IMR-90 (cell line): ENCODE measurements at regions not wholly inside any gene's neighbourhood (a gene's known extent, or its start where the extent isn't known, plus 50 kb on each side); places are given as distances from the start of the nearest gene placed in this dataset.

Experiments used
- ATAC-seq: fragments of 200-7000 bp; cut with Tn5 transposase; 2 replicates; pipeline ENCODE4 v1.9.1; 2020; ENCODE audit warnings: low read depth, mild to moderate bottlenecking, moderate library complexity
- BruUV-seq: library from RNA; stranded (reverse); fragments of 400-500 nt; replicated peaks from 2 replicates; lab custom pipeline; 2021; lab: Mats Ljungman, UMichigan
- CTCF ChIA-PET: fragments of 300-600 bp; formaldehyde crosslinking; extraction: SDS; loops from one replicate; lab custom pipeline; 2021; ENCODE audit warnings: antibody characterized with exemption; lab: Yijun Ruan, JAX
- POLR2A ChIA-PET: fragments of 300-600 bp; sonication (Branson Sonifier 250); formaldehyde crosslinking; loops from one replicate; lab custom pipeline; 2022; ENCODE audit warnings: antibody characterized with exemption; ENCODE audit not compliant: unreplicated experiment; lab: Charles Lee
- DNase-seq: peaks from one replicate; pipeline ENCODE4 v3.0.0; 2013
- H2AFZ ChIP-seq: replicated peaks from 2 replicates; pipeline ENCODE3; 2013; ENCODE audit warnings: low read length, mild to moderate bottlenecking; ENCODE audit not compliant: poor library complexity
- H2AK5ac ChIP-seq: 2 replicates; pipeline ENCODE4 v1.6.1; 2013; ENCODE audit warnings: low read depth, low read length, inconsistent platforms
- H2AK9ac ChIP-seq: replicated peaks from 2 replicates; pipeline ENCODE3; 2013; ENCODE audit warnings: mild to moderate bottlenecking, low read depth, low read length, moderate library complexity; ENCODE audit not compliant: poor library complexity
- H2BK120ac ChIP-seq: 2 replicates; pipeline ENCODE4 v1.6.1; 2013; ENCODE audit warnings: low read depth, low read length, inconsistent platforms
- H2BK15ac ChIP-seq: 3 replicates; pipeline ENCODE4 v1.6.1; 2013; ENCODE audit warnings: low read depth, low read length, inconsistent platforms
- H2BK20ac ChIP-seq: 2 replicates; pipeline ENCODE4 v1.6.1; 2013; ENCODE audit warnings: low read depth, mild to moderate bottlenecking, inconsistent platforms, low read length, moderate library complexity
- H2BK5ac ChIP-seq: 2 replicates; pipeline ENCODE4 v1.6.1; 2013; ENCODE audit warnings: mild to moderate bottlenecking, low read depth, low read length, inconsistent platforms; ENCODE audit not compliant: poor library complexity, severe bottlenecking
- H3K14ac ChIP-seq: replicated peaks from 2 replicates; pipeline ENCODE4 v1.6.1; 2013; ENCODE audit warnings: low read depth, low read length, inconsistent platforms
- H3K18ac ChIP-seq: 2 replicates; pipeline ENCODE4 v1.6.1; 2013; ENCODE audit warnings: low read depth, low read length, control low read depth
- H3K23ac ChIP-seq: 2 replicates; pipeline ENCODE4 v1.6.1; 2013; ENCODE audit warnings: low read depth, low read length, inconsistent platforms
- H3K27ac ChIP-seq: 2 replicates; pipeline ENCODE4 v1.5.1; 2013; ENCODE audit warnings: mild to moderate bottlenecking, control low read depth, low read length; ENCODE audit not compliant: insufficient read depth
- H3K27me3 ChIP-seq: 2 replicates; pipeline ENCODE4 v1.6.1; 2013; ENCODE audit warnings: low read length; ENCODE audit not compliant: control insufficient read depth, insufficient read depth
- H3K36me3 ChIP-seq: 2 replicates; pipeline ENCODE4 v1.6.1; 2013; ENCODE audit warnings: low read length, mixed read lengths; ENCODE audit not compliant: control insufficient read depth, insufficient read depth
- H3K4ac ChIP-seq: 2 replicates; pipeline ENCODE4 v1.6.1; 2013; ENCODE audit warnings: low read depth, low read length, inconsistent platforms
- H3K4me1 ChIP-seq: 2 replicates; pipeline ENCODE4 v1.6.1; 2013; ENCODE audit warnings: low read length, mixed read lengths; ENCODE audit not compliant: control insufficient read depth, insufficient read depth
- H3K4me2 ChIP-seq: 2 replicates; pipeline ENCODE4 v1.6.1; 2013; ENCODE audit warnings: low read depth, mild to moderate bottlenecking, control low read depth, low read length, moderate library complexity
- H3K4me3 ChIP-seq: 2 replicates; pipeline ENCODE4 v1.5.1; 2013; ENCODE audit warnings: low read depth, mild to moderate bottlenecking, control low read depth, low read length, moderate library complexity; ENCODE audit not compliant: insufficient read depth
- H3K56ac ChIP-seq: 2 replicates; pipeline ENCODE4 v1.6.1; 2013; ENCODE audit warnings: low read length, inconsistent platforms; ENCODE audit not compliant: insufficient read depth; ENCODE audit errors: extremely low read depth
- H3K79me1 ChIP-seq, 2 experiments: 2 replicates each; pipeline ENCODE4 v1.6.1; 2013; ENCODE audit warnings: low read length in 2 of 2, inconsistent platforms in 1 of 2, low read depth in 1 of 2
- H3K9ac ChIP-seq: 2 replicates; pipeline ENCODE4 v1.6.1; 2013; ENCODE audit warnings: low read depth, low read length, control low read depth
- H3K9me1 ChIP-seq: 2 replicates; pipeline ENCODE4 v1.6.1; 2013; ENCODE audit warnings: low read length, inconsistent platforms; ENCODE audit not compliant: insufficient read depth
- H3K9me3 ChIP-seq: 2 replicates; pipeline ENCODE4 v1.6.1; 2013; ENCODE audit warnings: low read length; ENCODE audit not compliant: control insufficient read depth, insufficient read depth
- H4K20me1 ChIP-seq: 2 replicates; pipeline ENCODE4 v1.6.1; 2013; ENCODE audit warnings: low read length, inconsistent platforms; ENCODE audit not compliant: insufficient read depth
- H4K5ac ChIP-seq: 2 replicates; pipeline ENCODE4 v1.6.1; 2013; ENCODE audit warnings: mild to moderate bottlenecking, low read depth, low read length, control low read depth
- H4K8ac ChIP-seq, 2 experiments: 2 replicates each; pipeline ENCODE4 v1.6.1; 2013; ENCODE audit warnings: low read depth in 2 of 2, low read length in 2 of 2, control low read depth in 1 of 2, inconsistent platforms in 1 of 2
- H4K91ac ChIP-seq: 2 replicates; pipeline ENCODE4 v1.6.1; 2013; ENCODE audit warnings: low read depth, low read length, inconsistent platforms; ENCODE audit not compliant: insufficient read depth
- BHLHE40 ChIP-seq: fragments of 150-350 bp; IDR thresholded peaks from 2 replicates; pipeline ENCODE4 v1.6.1; 2016; ENCODE audit warnings: mild to moderate bottlenecking, low read depth, low read length
- CEBPB ChIP-seq: IDR thresholded peaks from 2 replicates; pipeline ENCODE4 v1.6.1; 2012; ENCODE audit warnings: low read depth, low read length, improper control_type of control experiment
- CHD1 ChIP-seq: IDR thresholded peaks from 2 replicates; pipeline ENCODE4 v1.6.1; 2012; ENCODE audit warnings: low read depth, low read length, improper control_type of control experiment
- FOS ChIP-seq: fragments of 150-350 bp; IDR thresholded peaks from 2 replicates; pipeline ENCODE4 v1.6.1; 2016; ENCODE audit warnings: low read depth, low read length
- MAFK ChIP-seq: IDR thresholded peaks from 2 replicates; pipeline ENCODE4 v1.6.1; 2012; ENCODE audit warnings: low read depth, low read length, improper control_type of control experiment
- MAZ ChIP-seq: IDR thresholded peaks from 2 replicates; pipeline ENCODE4 v1.6.1; 2012; ENCODE audit warnings: low read depth, mild to moderate bottlenecking, low read length, improper control_type of control experiment, moderate library complexity, borderline replicate concordance
- MXI1 ChIP-seq: IDR thresholded peaks from 2 replicates; pipeline ENCODE4 v1.6.1; 2012; ENCODE audit warnings: low read depth, mild to moderate bottlenecking, low read length, moderate library complexity, borderline replicate concordance
- NFE2L2 ChIP-seq: fragments of 150-350 bp; IDR thresholded peaks from 2 replicates; pipeline ENCODE4 v1.6.1; 2016; ENCODE audit warnings: low read depth, mild to moderate bottlenecking, low read length
- POLR2A ChIP-seq: IDR thresholded peaks from 2 replicates; pipeline ENCODE4 v1.6.1; 2012; ENCODE audit warnings: mild to moderate bottlenecking, low read depth, low read length
- RAD21 ChIP-seq: IDR thresholded peaks from 2 replicates; pipeline ENCODE4 v1.6.1; 2012; ENCODE audit warnings: low read length, improper control_type of control experiment
- RCOR1 ChIP-seq: IDR thresholded peaks from 2 replicates; pipeline ENCODE4 v1.6.1; 2012; ENCODE audit warnings: mild to moderate bottlenecking, low read length, improper control_type of control experiment; ENCODE audit not compliant: insufficient replicate concordance
- RFX5 ChIP-seq: IDR thresholded peaks from 2 replicates; pipeline ENCODE4 v1.8.0; 2012; ENCODE audit warnings: low read depth, mild to moderate bottlenecking, low read length, moderate library complexity
- SMC3 ChIP-seq: fragments of 150-350 bp; IDR thresholded peaks from 2 replicates; pipeline ENCODE4 v1.6.1; 2016; ENCODE audit warnings: low read depth, mild to moderate bottlenecking, antibody characterized with exemption, low read length, moderate library complexity
- WGBS, 2 experiments: methylation state at CpG; one replicate each; pipeline versions ENCODE4 v1.1.5 to v1.1.7; 2013; ENCODE audit warnings: missing lambda C conversion rate in 2 of 2; ENCODE audit not compliant: insufficient read length in 1 of 2; ENCODE audit errors: extremely low coverage in 2 of 2; 5-methylcytosine and 5-hydroxymethylcytosine counted together
- dilution Hi-C: fragments of 300-500 bp; cut with HindIII; formaldehyde crosslinking; loops from one replicate; pipeline ENCODE4 v1.14.3; 2018; ENCODE audit warnings: low sequenced_read_pairs; ENCODE audit not compliant: unreplicated experiment
- in situ Hi-C: fragments of 300-500 bp; cut with MboI; formaldehyde crosslinking; loops from 3 replicates; pipeline ENCODE4 v1.14.3; 2019; ENCODE audit warnings: low sequenced_read_pairs, inconsistent platforms, mixed read lengths
- intact Hi-C: fragments of 100-400 bp; cut with micrococcal nuclease; formaldehyde crosslinking; loops from 2 replicates; pipeline ENCODE4 v1.10.0; 2022
- TF ChIP-seq, protein P1 (sequence below): fragments of 150-350 bp; IDR thresholded peaks from 2 replicates; pipeline ENCODE4 v1.6.1; 2016; ENCODE audit warnings: low read depth, mild to moderate bottlenecking, low read length, moderate library complexity, borderline replicate concordance
- TF ChIP-seq, protein P2 (sequence below): conservative IDR thresholded peaks from 2 replicates; pipeline ENCODE4 v1.5.1; 2012; ENCODE audit warnings: mild to moderate bottlenecking, low read depth, low read length, improper control_type of control experiment
- TF ChIP-seq, protein P3 (sequence below): fragments of 150-350 bp; IDR thresholded peaks from 2 replicates; pipeline ENCODE4 v1.6.1; 2017; ENCODE audit warnings: mild to moderate bottlenecking, antibody characterized with exemption, low read length, low read depth

DNA sequence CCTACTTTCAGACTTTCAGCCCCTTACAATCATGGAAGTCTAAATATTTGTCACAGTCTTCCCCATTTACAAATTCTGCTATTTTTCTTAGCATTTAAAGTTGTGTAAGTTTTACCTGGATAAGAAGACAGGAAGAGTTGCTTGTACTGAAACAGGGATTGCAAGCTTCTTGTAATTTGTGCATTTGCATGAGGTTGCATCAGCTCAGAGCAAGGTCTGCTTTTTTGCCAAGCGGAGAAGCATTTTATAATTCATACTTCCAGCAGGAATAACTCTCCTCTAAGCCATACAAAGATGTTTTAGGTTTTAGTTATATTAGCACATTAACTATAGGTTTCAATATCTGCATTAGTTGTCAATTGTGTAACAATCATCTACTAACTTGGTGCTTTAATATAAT is 922.0 kb upstream of the PABPC4L start:
- Histone ChIP-seq H3K56ac (no peak overlapping the region), H4K20me1 (no peaks in the 10 kb centered on the region), H4K5ac (no peak overlapping the region), H3K4me2 (no peak overlapping the region), H2BK15ac (no peak overlapping the region), H3K4me3 (no peak overlapping the region), H3K9me3 (no peaks in the 10 kb centered on the region), H2BK20ac (no peak overlapping the region), H3K36me3 (no peaks in the 10 kb centered on the region), H3K9ac (no peak overlapping the region), H3K18ac (no peak overlapping the region), H2AK9ac (no peak overlapping the region), H3K14ac (no peak overlapping the region), H3K27me3 (no peaks in the 10 kb centered on the region), H4K91ac (no peak overlapping the region), H3K4ac (no peak overlapping the region), H3K4me1 (no peaks in the 10 kb centered on the region), H2AK5ac (no peak overlapping the region), H4K8ac (no peak overlapping the region), H2AFZ (no peak overlapping the region), H3K27ac (no peak overlapping the region), H3K9me1 (no peaks in the 10 kb centered on the region), H3K79me1 (no peaks in the 10 kb centered on the region), H2BK120ac (no peak overlapping the region), H3K23ac (no peak overlapping the region), H2BK5ac (no peak overlapping the region)
- dilution Hi-C loops, result no loop called here
- no peak for DNase-seq
- intact Hi-C loops, result no loop called here
- ChIA-PET CTCF (no interaction called here), POLR2A (no interaction called here)
- in situ Hi-C loops, result no loop called here
- no peak for ATAC-seq
- TF ChIP-seq RFX5 (no peak), SMC3 (no peak), BHLHE40 (no peak), RAD21 (no peak), MAZ (no peak), MAFK (no peak), POLR2A (no peak), FOS (no peak), CHD1 (no peak), MXI1 (no peak), CEBPB (no peak), NFE2L2 (no peak), RCOR1 (no peak)
- TF ChIP-seq, protein P1, sequence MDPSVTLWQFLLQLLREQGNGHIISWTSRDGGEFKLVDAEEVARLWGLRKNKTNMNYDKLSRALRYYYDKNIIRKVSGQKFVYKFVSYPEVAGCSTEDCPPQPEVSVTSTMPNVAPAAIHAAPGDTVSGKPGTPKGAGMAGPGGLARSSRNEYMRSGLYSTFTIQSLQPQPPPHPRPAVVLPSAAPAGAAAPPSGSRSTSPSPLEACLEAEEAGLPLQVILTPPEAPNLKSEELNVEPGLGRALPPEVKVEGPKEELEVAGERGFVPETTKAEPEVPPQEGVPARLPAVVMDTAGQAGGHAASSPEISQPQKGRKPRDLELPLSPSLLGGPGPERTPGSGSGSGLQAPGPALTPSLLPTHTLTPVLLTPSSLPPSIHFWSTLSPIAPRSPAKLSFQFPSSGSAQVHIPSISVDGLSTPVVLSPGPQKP, result no peak
- TF ChIP-seq, protein P2, sequence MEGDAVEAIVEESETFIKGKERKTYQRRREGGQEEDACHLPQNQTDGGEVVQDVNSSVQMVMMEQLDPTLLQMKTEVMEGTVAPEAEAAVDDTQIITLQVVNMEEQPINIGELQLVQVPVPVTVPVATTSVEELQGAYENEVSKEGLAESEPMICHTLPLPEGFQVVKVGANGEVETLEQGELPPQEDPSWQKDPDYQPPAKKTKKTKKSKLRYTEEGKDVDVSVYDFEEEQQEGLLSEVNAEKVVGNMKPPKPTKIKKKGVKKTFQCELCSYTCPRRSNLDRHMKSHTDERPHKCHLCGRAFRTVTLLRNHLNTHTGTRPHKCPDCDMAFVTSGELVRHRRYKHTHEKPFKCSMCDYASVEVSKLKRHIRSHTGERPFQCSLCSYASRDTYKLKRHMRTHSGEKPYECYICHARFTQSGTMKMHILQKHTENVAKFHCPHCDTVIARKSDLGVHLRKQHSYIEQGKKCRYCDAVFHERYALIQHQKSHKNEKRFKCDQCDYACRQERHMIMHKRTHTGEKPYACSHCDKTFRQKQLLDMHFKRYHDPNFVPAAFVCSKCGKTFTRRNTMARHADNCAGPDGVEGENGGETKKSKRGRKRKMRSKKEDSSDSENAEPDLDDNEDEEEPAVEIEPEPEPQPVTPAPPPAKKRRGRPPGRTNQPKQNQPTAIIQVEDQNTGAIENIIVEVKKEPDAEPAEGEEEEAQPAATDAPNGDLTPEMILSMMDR, result no peak
- TF ChIP-seq, protein P3, sequence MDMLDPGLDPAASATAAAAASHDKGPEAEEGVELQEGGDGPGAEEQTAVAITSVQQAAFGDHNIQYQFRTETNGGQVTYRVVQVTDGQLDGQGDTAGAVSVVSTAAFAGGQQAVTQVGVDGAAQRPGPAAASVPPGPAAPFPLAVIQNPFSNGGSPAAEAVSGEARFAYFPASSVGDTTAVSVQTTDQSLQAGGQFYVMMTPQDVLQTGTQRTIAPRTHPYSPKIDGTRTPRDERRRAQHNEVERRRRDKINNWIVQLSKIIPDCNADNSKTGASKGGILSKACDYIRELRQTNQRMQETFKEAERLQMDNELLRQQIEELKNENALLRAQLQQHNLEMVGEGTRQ, result no peak
- BruUV-seq, result no TSS peak
- no CpG with 5 or more reads among the region's 1 CpG for WGBS, 2 experiments
